ENCODE measurements at regions not wholly inside any gene's neighbourhood (a gene's known extent, or its start where the extent isn't known, plus 50 kb on each side); places are given as distances from the start of the nearest gene placed in this dataset.

- H3K9me2 ChIP-seq (ENCODE audit: insufficient read depth), result no peaks in the 10 kb centered on the region
- H3K79me2 ChIP-seq (ENCODE audit: insufficient read depth, low read length), result no peaks in the 10 kb centered on the region
- no peaks in the 10 kb centered on the region for H3K9me3 ChIP-seq (ENCODE audit: control insufficient read depth in 1 of 2, insufficient read depth in 1 of 2, low read depth in 1 of 2, low read length in 2 of 2)
- H3K9ac ChIP-seq (ENCODE audit: low read length), result no peak overlapping the region
- ChIA-PET CTCF (no interaction called here), RAD21 (ENCODE audit: low non-redundant PET in 1 of 2, low total read pairs in 2 of 2, uncharacterized antibody in 2 of 2, unreplicated experiment in 2 of 2) (no interaction called here), POLR2A (no interaction called here)
- H3K27ac ChIP-seq (ENCODE audit: low read depth, low read length), result no peak overlapping the region
- H4K20me1 ChIP-seq (ENCODE audit: insufficient read depth), result no peaks in the 10 kb centered on the region
- H3K4me2 ChIP-seq (ENCODE audit: low read length), result no peak overlapping the region
- H3K36me3 ChIP-seq (ENCODE audit: control insufficient read depth in 1 of 2, insufficient read depth in 2 of 2, low read length in 2 of 2), result no peaks in the 10 kb centered on the region
- peaks cover 2 to 21% of the 10 kb centered on the region in 2 experiments; a peak in 2 of 4 replicates for H3K4me1 ChIP-seq (ENCODE audit: control insufficient read depth in 1 of 2, insufficient read depth in 2 of 2, low read length in 2 of 2)
- H3K27me3 ChIP-seq (ENCODE audit: insufficient read depth, low read length), result no peaks in the 10 kb centered on the region
- intact Hi-C loops (cut with micrococcal nuclease), result no loop called here
- no peak for TF ChIP-seq ZFX (IDR thresholded peaks at IDR 0.05)
- ATAC-seq (no peak), DNase-seq (ENCODE audit: low read depth, low spot score) (no peak)
- H2AFZ ChIP-seq (ENCODE audit: low read depth, low read length, poor library complexity, severe bottlenecking), result no peak overlapping the region
- H3K4me3 ChIP-seq (replicated peaks in 1 of 2; ENCODE audit: low read depth in 1 of 2, low read length in 2 of 2), result no peak overlapping the region
- no TSS peak for BruUV-seq (replicated peaks)
Observed at GRCh38 chr15:100775581-100776185, 103.9 kb upstream of the ALDH1A3 start.

GRCh38 chr15:100777821-100778220 is 101.8 kb upstream of the ALDH1A3 start:
- no peaks in the 10 kb centered on the region for H4K20me1 ChIP-seq (ENCODE audit: insufficient read depth)
- no peak overlapping the region for H3K27ac ChIP-seq (ENCODE audit: low read depth, low read length)
- ATAC-seq (no peak), DNase-seq (ENCODE audit: low read depth, low spot score) (no peak)
- H3K27me3 ChIP-seq (ENCODE audit: insufficient read depth, low read length), result no peaks in the 10 kb centered on the region
- no peaks in the 10 kb centered on the region for H3K9me3 ChIP-seq (ENCODE audit: control insufficient read depth in 1 of 2, insufficient read depth in 1 of 2, low read depth in 1 of 2, low read length in 2 of 2)
- CTCF ChIA-PET, result no interaction called here
- H3K4me3 ChIP-seq (replicated peaks in 1 of 2; ENCODE audit: low read depth in 1 of 2, low read length in 2 of 2), result no peak overlapping the region
- no peaks in the 10 kb centered on the region for H3K36me3 ChIP-seq (ENCODE audit: control insufficient read depth in 1 of 2, insufficient read depth in 2 of 2, low read length in 2 of 2)
- no peaks in the 10 kb centered on the region for H3K79me2 ChIP-seq (ENCODE audit: insufficient read depth, low read length)
- RAD21 ChIA-PET (ENCODE audit: low non-redundant PET in 1 of 2, low total read pairs in 2 of 2, uncharacterized antibody in 2 of 2, unreplicated experiment in 2 of 2), result no interaction called here
- H2AFZ ChIP-seq (ENCODE audit: low read depth, low read length, poor library complexity, severe bottlenecking), result no peak overlapping the region
- H3K4me1 ChIP-seq (ENCODE audit: control insufficient read depth in 1 of 2, insufficient read depth in 2 of 2, low read length in 2 of 2), result peaks cover 0 to 26% of the 10 kb centered on the region in 2 experiments; a peak in 2 of 4 replicates
- H3K9ac ChIP-seq (ENCODE audit: low read length), result no peak overlapping the region
- intact Hi-C loops (cut with micrococcal nuclease), result no loop called here
- TF ChIP-seq RAD21 (IDR thresholded peaks at IDR 0.05; ENCODE audit: low read depth) (no peak), POLR2AphosphoS5 (IDR thresholded peaks at IDR 0.05; ENCODE audit: low read depth, low read length) (no peak), EZH2 (IDR thresholded peaks at IDR 0.05) (no peak), ZNF274 (IDR thresholded peaks at IDR 0.05; ENCODE audit: low read depth, low read length) (no peak), CBX3 (IDR thresholded peaks at IDR 0.05; ENCODE audit: low read depth) (no peak), SRF (IDR thresholded peaks at IDR 0.05; ENCODE audit: low read depth) (no peak), MAX (IDR thresholded peaks at IDR 0.05) (no peak), ATF3 (IDR thresholded peaks at IDR 0.05) (no peak), CTCF (IDR thresholded peaks at IDR 0.05 in 2 of 3, conservative IDR thresholded peaks at IDR 0.05 in 1 of 3; ENCODE audit: borderline replicate concordance in 1 of 3, insufficient read depth in 1 of 3, low read depth in 2 of 3, low read length in 2 of 3) (no peak), JUND (IDR thresholded peaks at IDR 0.05) (no peak)
- no peaks in the 10 kb centered on the region for H3K9me2 ChIP-seq (ENCODE audit: insufficient read depth)
- BruUV-seq (replicated peaks), result no TSS peak
- POLR2A ChIA-PET, result no interaction called here
- no peak overlapping the region for H3K4me2 ChIP-seq (ENCODE audit: low read length)
